Stimulated activated naive B cell treated with anti-CD40 and anti-IgM and Interleukin-4, amounts not matched to agents 10 μg/mL and 1 μg/mL and 100 μg/mL, for 72 hours (primary cell): ENCODE measurements at regions not wholly inside any gene's neighbourhood (a gene's known extent, or its start where the extent isn't known, plus 50 kb on each side); places are given as distances from the start of the nearest gene placed in this dataset.
"Not testable (repeated sequence)": the region's sequence is repeated elsewhere in the genome, so short reads cannot be mapped to it uniquely, and the experiment has no call there.

Source experiments
- ATAC-seq, 2 donors: fragments of 150-1000 bp; cut with Tn5 transposase; replicated peaks; 2 replicates each; pipeline ENCODE4 v1.10.0; 2021; ENCODE audit warnings: moderate library complexity in 1 of 2
- DNase-seq: peaks from one replicate; pipeline ENCODE4 v3.0.0; 2021
- H3K27ac Mint-ChIP-seq: one replicate; pipeline ENCODE4 v1.8.0; 2022; ENCODE audit warnings: mild to moderate bottlenecking, mixed read lengths
- H3K27me3 Mint-ChIP-seq, 2 donors: one replicate each; pipeline ENCODE4 v1.8.0; 2022; ENCODE audit warnings: mixed read lengths in 2 of 2
- H3K36me3 Mint-ChIP-seq, 2 donors: one replicate each; pipeline ENCODE4 v1.8.0; 2022; ENCODE audit warnings: mixed read lengths in 2 of 2, mild to moderate bottlenecking in 1 of 2
- H3K4me1 Mint-ChIP-seq, 2 donors: one replicate each; pipeline ENCODE4 v1.8.0; 2022; ENCODE audit warnings: mixed read lengths in 2 of 2, mild to moderate bottlenecking in 1 of 2
- H3K4me3 Mint-ChIP-seq, 2 donors: one replicate each; pipeline ENCODE4 v1.8.0; 2022; ENCODE audit warnings: mild to moderate bottlenecking in 2 of 2, mixed read lengths in 2 of 2, moderate library complexity in 1 of 2
- H3K9me3 Mint-ChIP-seq, 2 donors: one replicate each; pipeline ENCODE4 v1.8.0; 2022; ENCODE audit warnings: mixed read lengths in 2 of 2, mild to moderate bottlenecking in 1 of 2

DNA sequence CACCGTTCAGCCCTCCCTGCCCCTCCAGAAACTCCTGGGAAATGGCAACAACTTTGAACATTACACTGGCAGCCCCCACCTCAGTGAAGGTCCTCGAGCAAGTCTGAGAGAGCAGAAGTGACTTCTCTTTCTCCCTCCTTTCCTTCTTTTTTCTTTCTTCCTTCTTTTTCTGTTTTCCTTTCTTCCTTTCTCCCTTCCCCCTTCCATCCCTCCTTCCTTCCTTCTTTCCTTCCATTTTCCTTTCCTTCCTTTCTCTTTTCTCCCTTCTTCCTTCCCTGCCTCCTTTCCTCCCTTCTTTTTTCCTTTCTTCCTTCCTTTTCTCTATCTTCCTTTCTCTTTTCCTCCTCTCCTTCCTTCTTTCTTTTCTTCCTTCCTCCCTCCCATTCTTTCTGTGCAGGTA lies 162.7 kb downstream of the UNC5CL start:
- no peak for ATAC-seq
- H3K27ac Mint-ChIP-seq, result no peak overlapping the region
- no peaks in the 10 kb centered on the region for H3K36me3 Mint-ChIP-seq
- peaks cover 35 to 44% of the 10 kb centered on the region in 2 donors for H3K27me3 Mint-ChIP-seq
- H3K4me1 Mint-ChIP-seq, result peaks cover 0 to under 1% of the 10 kb centered on the region in 2 donors
- DNase-seq, result no peak
- H3K9me3 Mint-ChIP-seq, result peaks cover 4 to 5% of the 10 kb centered on the region in 2 donors
- H3K4me3 Mint-ChIP-seq, result no peak overlapping the region

- no peak overlapping the region for H3K27ac Mint-ChIP-seq
- DNase-seq, result no peak
- peaks cover 4% of the 10 kb centered on the region in 2 donors for H3K9me3 Mint-ChIP-seq
- no peaks in the 10 kb centered on the region for H3K4me1 Mint-ChIP-seq
- peaks cover 35 to 44% of the 10 kb centered on the region in 2 donors for H3K27me3 Mint-ChIP-seq
- no peaks in the 10 kb centered on the region for H3K36me3 Mint-ChIP-seq
- ATAC-seq, result peak in 1 of 2 donors; percentile 46
- H3K4me3 Mint-ChIP-seq, result no peak overlapping the region
Observed at GRCh38 chr6:40874495-40874894, 164.5 kb downstream of the UNC5CL start.

DNA sequence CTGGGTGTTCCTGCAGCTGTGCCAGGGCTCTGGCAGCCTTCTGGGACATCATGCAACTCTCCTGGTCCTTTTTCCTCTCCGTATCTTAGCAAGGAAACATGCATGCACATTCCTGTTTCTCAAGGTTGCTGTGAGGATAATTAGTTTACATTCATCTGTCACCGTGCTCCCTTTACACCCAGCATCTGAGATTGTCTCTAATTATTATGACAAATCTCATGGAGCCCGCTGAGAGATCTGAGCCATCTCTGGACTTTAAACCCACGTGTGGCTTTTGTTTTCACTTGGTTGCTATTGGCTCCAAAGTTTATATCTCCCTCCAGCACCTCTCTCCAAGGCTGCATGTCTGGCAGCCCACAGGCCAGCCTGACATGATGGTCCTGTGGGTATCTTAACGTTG lies 167.6 kb downstream of the UNC5CL start:
- no peak for ATAC-seq
- Mint-ChIP-seq H3K4me1 (no peaks in the 10 kb centered on the region), H3K9me3 (no peaks in the 10 kb centered on the region), H3K4me3 (no peak overlapping the region), H3K36me3 (no peaks in the 10 kb centered on the region), H3K27me3 (peaks cover 21 to 26% of the 10 kb centered on the region in 2 donors), H3K27ac (no peak overlapping the region)
- DNase-seq, result no peak

DNA sequence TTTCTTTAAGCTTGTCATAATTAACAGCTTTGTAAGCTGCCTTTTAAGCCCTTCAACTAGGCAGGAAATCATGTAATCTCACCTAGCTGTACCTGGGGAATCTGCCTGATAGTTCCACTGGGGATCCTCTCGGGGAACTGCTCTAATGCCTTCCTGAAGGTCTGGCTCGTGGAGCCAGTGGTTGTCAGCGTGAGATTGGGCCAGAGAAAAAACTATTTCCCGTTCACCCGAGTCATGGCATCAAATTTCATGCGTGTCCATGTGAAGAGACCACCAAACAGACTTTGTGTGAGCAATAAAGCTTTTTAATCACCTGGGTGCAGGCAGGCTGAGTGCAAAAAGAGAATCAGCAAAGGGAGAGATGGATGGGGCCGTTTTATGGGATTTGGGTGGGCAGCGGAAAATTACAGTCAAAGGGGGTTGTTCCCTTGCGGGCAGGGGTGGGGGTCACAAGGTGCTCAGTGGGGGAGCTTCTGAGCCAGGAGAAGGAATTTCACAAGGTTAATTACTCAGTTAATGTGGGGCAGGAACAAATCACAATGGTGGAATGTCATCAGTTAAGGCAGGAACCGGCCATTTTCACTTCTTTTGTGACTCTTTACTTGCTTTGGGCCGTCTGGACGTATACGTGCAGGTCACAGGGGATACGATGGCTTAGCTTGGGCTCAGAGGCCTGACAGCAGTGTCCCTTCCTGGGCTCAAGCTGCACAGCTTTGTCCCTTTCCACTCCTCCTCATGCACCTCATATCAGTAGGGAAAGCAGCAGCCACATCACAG lies 170.7 kb downstream of the UNC5CL start:
- not testable (repeated sequence) for ATAC-seq, H3K4me1 Mint-ChIP-seq, DNase-seq, H3K4me3 Mint-ChIP-seq, H3K36me3 Mint-ChIP-seq, H3K27ac Mint-ChIP-seq, H3K9me3 Mint-ChIP-seq
- peaks cover 12 to 14% of the 10 kb centered on the region in 2 donors for H3K27me3 Mint-ChIP-seq

DNA sequence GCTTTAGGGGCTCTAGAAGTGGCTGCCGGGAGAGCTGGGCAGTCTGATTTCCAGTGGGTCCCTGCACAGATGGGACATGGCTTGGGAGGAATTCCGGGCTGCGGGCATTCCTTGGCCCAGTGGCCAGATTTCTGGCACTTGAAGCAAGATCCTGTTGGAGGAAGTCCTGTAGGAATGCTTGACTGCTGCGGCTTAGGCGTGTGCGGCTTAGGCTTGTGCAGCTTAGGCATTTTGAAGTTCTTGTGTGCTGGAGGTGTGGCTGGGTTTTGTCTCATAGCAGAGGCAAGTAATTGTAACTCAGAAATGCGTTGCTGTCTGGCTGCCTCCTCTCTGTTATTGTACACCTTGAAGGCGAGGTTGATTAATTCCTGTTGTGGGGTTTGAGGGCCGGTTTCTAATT lies 171.5 kb downstream of the UNC5CL start:
- not testable (repeated sequence) for H3K9me3 Mint-ChIP-seq, H3K4me1 Mint-ChIP-seq, H3K4me3 Mint-ChIP-seq, ATAC-seq, H3K27ac Mint-ChIP-seq, H3K27me3 Mint-ChIP-seq, DNase-seq, H3K36me3 Mint-ChIP-seq

DNA sequence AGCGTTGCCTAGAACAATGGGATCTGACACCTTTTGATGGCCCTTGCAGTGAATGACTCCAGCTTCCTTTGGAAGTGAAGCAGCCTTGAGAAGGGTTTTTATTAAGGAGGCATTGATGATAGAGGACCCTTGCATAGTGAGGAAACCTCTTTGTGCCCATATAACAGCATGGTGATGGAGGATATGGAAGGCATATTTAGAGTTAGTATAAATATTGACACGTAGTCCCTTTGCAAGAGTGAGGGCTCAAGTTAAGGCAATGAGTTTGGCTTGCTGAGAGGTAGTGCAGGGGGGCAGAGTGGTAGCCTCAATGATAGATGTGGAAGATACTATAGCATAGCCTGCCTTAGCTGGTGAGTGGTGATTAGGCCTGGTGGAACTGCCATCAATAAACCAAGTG lies 173.8 kb downstream of the UNC5CL start:
- H3K4me1 Mint-ChIP-seq, result not testable (repeated sequence)

DNA sequence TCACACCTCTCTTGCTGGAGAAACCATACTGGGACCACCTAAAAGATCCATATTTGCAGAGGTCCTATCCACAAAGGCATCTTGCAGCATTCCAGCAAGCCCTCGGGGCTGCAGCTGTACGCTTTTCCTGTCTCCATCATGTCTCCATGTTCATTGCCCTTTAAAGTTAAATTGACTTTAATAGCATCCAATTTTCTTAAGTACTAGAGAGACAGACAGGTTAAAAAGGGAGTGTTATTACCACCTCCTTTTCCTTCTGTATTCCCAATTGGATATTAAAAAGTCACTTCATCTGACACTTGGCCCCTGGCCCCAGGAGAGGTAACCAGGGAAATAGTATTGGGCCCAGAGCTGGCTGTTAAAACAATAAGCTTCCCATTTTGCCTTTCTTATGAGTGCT lies 178.6 kb downstream of the UNC5CL start:
- DNase-seq (no peak), ATAC-seq (no peak)
- Mint-ChIP-seq H3K36me3 (no peaks in the 10 kb centered on the region), H3K9me3 (peaks cover 0 to 1% of the 10 kb centered on the region in 2 donors), H3K27me3 (peaks cover 1 to 12% of the 10 kb centered on the region in 2 donors), H3K4me3 (no peak overlapping the region), H3K27ac (no peak overlapping the region), H3K4me1 (peaks cover 5 to 9% of the 10 kb centered on the region in 2 donors)

More for the DNA sequence above, 173.8 kb downstream of the UNC5CL start:
- not testable (repeated sequence) for DNase-seq, H3K27me3 Mint-ChIP-seq, H3K4me3 Mint-ChIP-seq, H3K9me3 Mint-ChIP-seq, H3K27ac Mint-ChIP-seq, H3K36me3 Mint-ChIP-seq, ATAC-seq

GRCh38 chr6:40856271-40856670 lies 182.8 kb downstream of the UNC5CL start:
- Mint-ChIP-seq H3K9me3 (peaks cover 0 to 1% of the 10 kb centered on the region in 2 donors), H3K36me3 (no peaks in the 10 kb centered on the region), H3K27ac (no peak overlapping the region), H3K4me1 (peaks cover 10 to 23% of the 10 kb centered on the region in 2 donors), H3K4me3 (no peak overlapping the region), H3K27me3 (peaks cover 6 to 16% of the 10 kb centered on the region in 2 donors)
- DNase-seq (no peak), ATAC-seq (no peak)

GRCh38 chr6:40855168-40855880 lies 183.7 kb downstream of the UNC5CL start:
- Mint-ChIP-seq H3K4me1 (peaks cover 10 to 23% of the 10 kb centered on the region in 2 donors), H3K9me3 (peaks cover 0 to 1% of the 10 kb centered on the region in 2 donors), H3K27me3 (peaks cover 6 to 16% of the 10 kb centered on the region in 2 donors), H3K36me3 (no peaks in the 10 kb centered on the region), H3K27ac (no peak overlapping the region), H3K4me3 (no peak overlapping the region)
- ATAC-seq (no peak), DNase-seq (no peak)

DNA sequence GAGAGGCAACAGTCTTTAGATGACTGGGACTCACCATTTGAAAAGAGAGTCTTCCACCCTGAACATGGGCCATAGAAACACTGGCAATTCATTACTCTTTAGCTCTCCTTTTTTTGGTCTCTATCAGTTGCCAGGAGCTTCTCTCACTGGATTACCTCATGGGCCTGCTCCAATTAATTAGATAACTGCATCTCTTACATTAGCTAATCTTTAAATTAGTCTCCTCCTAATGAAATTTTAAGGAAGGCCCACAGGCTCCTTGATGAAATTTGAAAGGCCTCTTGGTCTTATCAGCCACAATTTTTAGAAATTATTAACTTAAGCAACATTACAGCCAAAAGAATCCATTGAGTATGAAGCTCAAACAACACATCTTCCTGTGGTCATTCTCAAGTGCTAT lies 184.4 kb downstream of the UNC5CL start:
- no peak overlapping the region for H3K27ac Mint-ChIP-seq
- DNase-seq (no peak), ATAC-seq (no peak)
- H3K4me3 Mint-ChIP-seq, result no peak overlapping the region
- peaks cover 0 to 1% of the 10 kb centered on the region in 2 donors for H3K9me3 Mint-ChIP-seq
- H3K27me3 Mint-ChIP-seq, result peaks cover 6 to 16% of the 10 kb centered on the region in 2 donors
- H3K36me3 Mint-ChIP-seq, result no peaks in the 10 kb centered on the region
- H3K4me1 Mint-ChIP-seq, result peaks cover 10 to 20% of the 10 kb centered on the region in 2 donors

GRCh38 chr6:40852779-40853373 lies 186.1 kb downstream of the UNC5CL start:
- Mint-ChIP-seq H3K9me3 (no peaks in the 10 kb centered on the region), H3K27me3 (peaks cover 9 to 18% of the 10 kb centered on the region in 2 donors), H3K4me3 (no peak overlapping the region), H3K36me3 (no peaks in the 10 kb centered on the region), H3K27ac (no peak overlapping the region), H3K4me1 (peaks cover 5 to 14% of the 10 kb centered on the region in 2 donors)
- DNase-seq, result no peak
- ATAC-seq, result peak; percentile 66 to 83

DNA sequence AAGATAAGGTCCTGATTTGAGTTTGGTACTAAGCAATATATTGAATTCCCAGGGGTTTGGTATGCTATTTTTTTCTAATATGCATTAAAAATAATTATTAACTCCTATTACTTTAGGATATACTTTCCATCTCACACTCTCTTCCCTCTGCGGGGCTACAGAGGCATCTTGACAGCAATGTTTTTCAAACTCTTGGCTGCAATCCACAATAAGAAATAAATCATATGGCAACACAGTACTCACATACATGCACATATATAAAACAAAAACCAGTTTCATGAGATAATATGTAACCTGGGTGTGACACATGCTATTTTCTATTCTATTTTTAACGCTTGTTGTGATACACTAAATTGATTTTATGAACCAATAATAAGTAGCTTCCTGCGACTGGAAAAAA lies 189.5 kb downstream of the UNC5CL start:
- H3K4me1 Mint-ChIP-seq, result peaks cover 5 to 14% of the 10 kb centered on the region in 2 donors
- DNase-seq (no peak), ATAC-seq (no peak)
- no peaks in the 10 kb centered on the region for H3K36me3 Mint-ChIP-seq
- H3K27me3 Mint-ChIP-seq, result peaks cover 6 to 15% of the 10 kb centered on the region in 2 donors
- H3K9me3 Mint-ChIP-seq, result no peaks in the 10 kb centered on the region
- no peak overlapping the region for H3K27ac Mint-ChIP-seq
- no peak overlapping the region for H3K4me3 Mint-ChIP-seq

- no peaks in the 10 kb centered on the region for H3K9me3 Mint-ChIP-seq
- DNase-seq, result no peak
- ATAC-seq, result no peak
- peaks cover 5 to 14% of the 10 kb centered on the region in 2 donors for H3K4me1 Mint-ChIP-seq
- no peak overlapping the region for H3K27ac Mint-ChIP-seq
- peaks cover 6 to 20% of the 10 kb centered on the region in 2 donors for H3K27me3 Mint-ChIP-seq
- H3K36me3 Mint-ChIP-seq, result no peaks in the 10 kb centered on the region
- H3K4me3 Mint-ChIP-seq, result no peak overlapping the region
Observed at GRCh38 chr6:40848868-40849514, 190.0 kb downstream of the UNC5CL start.

GRCh38 chr6:40848038-40848437 lies 191.0 kb downstream of the UNC5CL start:
- no peaks in the 10 kb centered on the region for H3K36me3 Mint-ChIP-seq
- ATAC-seq (no peak), DNase-seq (no peak)
- no peak overlapping the region for H3K27ac Mint-ChIP-seq
- no peaks in the 10 kb centered on the region for H3K9me3 Mint-ChIP-seq
- peaks cover 5 to 7% of the 10 kb centered on the region in 2 donors for H3K4me1 Mint-ChIP-seq
- H3K4me3 Mint-ChIP-seq, result no peak overlapping the region
- H3K27me3 Mint-ChIP-seq, result peaks cover 6 to 20% of the 10 kb centered on the region in 2 donors
